ENCODE measurements at regions not wholly inside any gene's neighbourhood (a gene's known extent, or its start where the extent isn't known, plus 50 kb on each side); places are given as distances from the start of the nearest gene placed in this dataset.

DNA sequence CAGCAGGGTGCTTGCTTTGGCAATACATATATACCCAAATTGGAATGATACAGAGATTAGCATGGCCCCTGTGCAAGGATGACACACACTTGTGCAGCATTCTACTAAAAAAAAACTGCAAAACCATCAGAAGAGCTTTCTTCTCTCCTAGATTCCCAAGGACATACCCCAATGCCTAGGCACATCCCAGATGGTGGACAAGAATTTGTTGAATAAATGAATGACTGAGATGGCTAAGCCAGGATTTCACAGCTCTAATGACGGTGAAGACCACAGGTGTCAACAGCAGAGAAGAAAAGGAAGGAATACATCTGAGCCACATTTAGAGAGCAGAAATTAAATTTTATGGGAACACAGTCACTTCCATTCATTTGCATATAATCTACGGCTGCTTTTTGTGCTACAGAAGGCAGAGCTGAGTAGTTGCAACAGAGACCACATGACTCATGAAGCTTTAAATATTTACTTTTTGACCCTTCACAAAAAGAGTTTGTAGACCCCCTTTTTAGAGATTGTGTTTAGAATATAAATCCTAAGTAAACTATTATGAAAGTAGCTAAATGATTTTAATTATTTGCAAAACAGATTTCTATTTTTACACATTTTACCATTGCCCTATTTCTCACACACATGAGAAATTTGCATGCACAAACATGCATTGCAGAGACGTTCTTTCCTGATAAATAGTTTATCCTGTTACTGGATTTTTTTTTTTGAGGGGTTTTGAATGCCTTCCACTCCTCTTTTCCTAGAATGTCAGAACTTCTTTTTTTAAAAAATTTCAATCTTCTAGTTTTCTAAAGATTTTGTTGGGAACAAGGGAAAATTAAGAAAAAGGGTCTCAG lies 119.0 kb downstream of the PMAIP1 start:
- TF ChIP-seq, protein P1, sequence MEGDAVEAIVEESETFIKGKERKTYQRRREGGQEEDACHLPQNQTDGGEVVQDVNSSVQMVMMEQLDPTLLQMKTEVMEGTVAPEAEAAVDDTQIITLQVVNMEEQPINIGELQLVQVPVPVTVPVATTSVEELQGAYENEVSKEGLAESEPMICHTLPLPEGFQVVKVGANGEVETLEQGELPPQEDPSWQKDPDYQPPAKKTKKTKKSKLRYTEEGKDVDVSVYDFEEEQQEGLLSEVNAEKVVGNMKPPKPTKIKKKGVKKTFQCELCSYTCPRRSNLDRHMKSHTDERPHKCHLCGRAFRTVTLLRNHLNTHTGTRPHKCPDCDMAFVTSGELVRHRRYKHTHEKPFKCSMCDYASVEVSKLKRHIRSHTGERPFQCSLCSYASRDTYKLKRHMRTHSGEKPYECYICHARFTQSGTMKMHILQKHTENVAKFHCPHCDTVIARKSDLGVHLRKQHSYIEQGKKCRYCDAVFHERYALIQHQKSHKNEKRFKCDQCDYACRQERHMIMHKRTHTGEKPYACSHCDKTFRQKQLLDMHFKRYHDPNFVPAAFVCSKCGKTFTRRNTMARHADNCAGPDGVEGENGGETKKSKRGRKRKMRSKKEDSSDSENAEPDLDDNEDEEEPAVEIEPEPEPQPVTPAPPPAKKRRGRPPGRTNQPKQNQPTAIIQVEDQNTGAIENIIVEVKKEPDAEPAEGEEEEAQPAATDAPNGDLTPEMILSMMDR (IDR thresholded peaks at IDR 0.05) = no peak
- TF ChIP-seq POLR2A (IDR thresholded peaks at IDR 0.05) = no peak

Data from testis (tissue), 2 donors.